ENCODE measurements at regions not wholly inside any gene's neighbourhood (a gene's known extent, or its start where the extent isn't known, plus 50 kb on each side); places are given as distances from the start of the nearest gene placed in this dataset.

GRCh38 chr10:128373071-128373749 is 247.0 kb upstream of the MKI67 start:
- DNase-seq (ENCODE audit: low read depth), result no peak
- H3K4me3 ChIP-seq (ENCODE audit: low read length), result no peak overlapping the region
- TF ChIP-seq CTCF (IDR thresholded peaks at IDR 0.05; ENCODE audit: insufficient read depth, low read depth, low read length, missing control alignments), result no peak

GRCh38 chr10:128373831-128374230 is 247.6 kb upstream of the MKI67 start:
- TF ChIP-seq CTCF (IDR thresholded peaks at IDR 0.05; ENCODE audit: insufficient read depth, low read depth, low read length, missing control alignments), result no peak
- H3K4me3 ChIP-seq (ENCODE audit: low read length), result no peak overlapping the region
- DNase-seq (ENCODE audit: low read depth), result no peak

GRCh38 chr10:128375171-128375570 is 248.9 kb upstream of the MKI67 start:
- no peak for DNase-seq (ENCODE audit: low read depth)
- H3K4me3 ChIP-seq (ENCODE audit: low read length), result no peak overlapping the region
- no peak for TF ChIP-seq CTCF (IDR thresholded peaks at IDR 0.05; ENCODE audit: insufficient read depth, low read depth, low read length, missing control alignments)

- H3K4me3 ChIP-seq (ENCODE audit: low read length), result no peak overlapping the region
- no peak for DNase-seq (ENCODE audit: low read depth)
- no peak for TF ChIP-seq CTCF (IDR thresholded peaks at IDR 0.05; ENCODE audit: insufficient read depth, low read depth, low read length, missing control alignments)
Observed at GRCh38 chr10:128377364-128377987, 251.3 kb upstream of the MKI67 start.

- DNase-seq (ENCODE audit: low read depth), result no peak
- no peak overlapping the region for H3K4me3 ChIP-seq (ENCODE audit: low read length)
- TF ChIP-seq CTCF (IDR thresholded peaks at IDR 0.05; ENCODE audit: insufficient read depth, low read depth, low read length, missing control alignments), result no peak
Observed at GRCh38 chr10:128377988-128378387, 251.8 kb upstream of the MKI67 start.

- no peak overlapping the region for H3K4me3 ChIP-seq (ENCODE audit: low read length)
- TF ChIP-seq CTCF (IDR thresholded peaks at IDR 0.05; ENCODE audit: insufficient read depth, low read depth, low read length, missing control alignments), result no peak
- no peak for DNase-seq (ENCODE audit: low read depth)
Observed at GRCh38 chr10:128380946-128381345, 254.7 kb upstream of the MKI67 start.

GRCh38 chr10:128382225-128382624 is 256.0 kb upstream of the MKI67 start:
- no peak overlapping the region for H3K4me3 ChIP-seq (ENCODE audit: low read length)
- DNase-seq (ENCODE audit: low read depth), result no peak
- TF ChIP-seq CTCF (IDR thresholded peaks at IDR 0.05; ENCODE audit: insufficient read depth, low read depth, low read length, missing control alignments), result no peak

Data from epithelial cell of esophagus (primary cell).